ENCODE measurements at regions not wholly inside any gene's neighbourhood (a gene's known extent, or its start where the extent isn't known, plus 50 kb on each side); places are given as distances from the start of the nearest gene placed in this dataset.

GRCh38 chr1:232163533-232163932 lies 466.4 kb downstream of the SIPA1L2 start:
- no peak for TF ChIP-seq CTCF (IDR thresholded peaks at IDR 0.05 in 8 of 11, conservative IDR thresholded peaks at IDR 0.05 in 3 of 11)
- no peak for TF ChIP-seq POLR2A (IDR thresholded peaks at IDR 0.05)
- no peak for TF ChIP-seq POLR2AphosphoS5 (IDR thresholded peaks at IDR 0.05)
